ENCODE measurements at regions not wholly inside any gene's neighbourhood (a gene's known extent, or its start where the extent isn't known, plus 50 kb on each side); places are given as distances from the start of the nearest gene placed in this dataset.
"Not testable (repeated sequence)": the region's sequence is repeated elsewhere in the genome, so short reads cannot be mapped to it uniquely, and the experiment has no call there.

DNA sequence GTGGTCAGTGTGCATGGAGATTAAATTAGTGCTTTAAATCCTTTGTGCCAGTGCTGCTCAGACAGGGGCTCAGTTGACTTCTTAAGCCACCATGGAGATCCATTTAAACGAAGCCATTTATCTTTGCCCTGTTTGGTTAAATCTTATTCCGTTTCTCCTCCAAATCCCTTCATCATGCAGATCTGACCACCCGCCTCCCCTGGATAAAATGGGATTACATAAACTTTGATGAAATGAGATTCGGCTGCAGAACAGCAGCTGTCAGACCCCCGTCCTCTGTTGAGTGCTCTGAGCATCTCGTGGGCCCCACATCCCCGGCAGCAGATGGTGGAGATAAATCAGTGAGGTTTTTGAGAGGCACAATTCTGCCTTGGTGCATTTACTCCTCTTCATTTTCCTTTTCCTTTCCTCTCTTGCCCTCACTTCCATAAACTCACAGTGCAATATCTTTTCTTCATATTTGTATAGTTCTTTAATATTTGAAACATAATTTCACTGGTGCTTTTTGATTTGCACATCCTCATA lies 84.4 kb upstream of the TWIST2 start:
- DNase-seq: no peak

- no peak for DNase-seq
Measured at GRCh38 chr2:238765590-238765989, 82.3 kb upstream of the TWIST2 start.

- DNase-seq: no peak
Measured at GRCh38 chr2:238771218-238771617, 76.7 kb upstream of the TWIST2 start.

GRCh38 chr2:238771639-238772038 lies 76.2 kb upstream of the TWIST2 start:
- DNase-seq: no peak

GRCh38 chr2:238772635-238773297 lies 75.1 kb upstream of the TWIST2 start:
- DNase-seq: no peak

DNA sequence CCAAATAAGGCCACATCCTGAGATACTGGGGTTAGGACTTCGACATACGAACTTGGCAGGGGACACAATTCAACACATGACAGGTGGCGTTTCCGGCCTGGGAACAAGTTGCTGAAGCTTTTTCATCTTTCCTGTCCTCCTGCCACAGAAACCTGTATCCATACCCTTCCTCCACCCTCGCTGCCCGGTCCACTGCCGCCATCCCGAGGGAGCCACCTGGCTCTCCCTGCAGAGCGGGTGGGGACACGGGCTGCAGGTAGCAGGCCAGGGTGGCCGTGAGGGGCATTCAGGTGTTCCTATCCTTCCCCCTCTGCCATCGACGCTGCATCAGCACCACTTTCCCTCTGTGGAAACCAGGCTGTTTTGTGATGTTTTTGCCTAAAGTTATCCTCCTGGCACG lies 74.4 kb upstream of the TWIST2 start:
- no peak for DNase-seq

DNA sequence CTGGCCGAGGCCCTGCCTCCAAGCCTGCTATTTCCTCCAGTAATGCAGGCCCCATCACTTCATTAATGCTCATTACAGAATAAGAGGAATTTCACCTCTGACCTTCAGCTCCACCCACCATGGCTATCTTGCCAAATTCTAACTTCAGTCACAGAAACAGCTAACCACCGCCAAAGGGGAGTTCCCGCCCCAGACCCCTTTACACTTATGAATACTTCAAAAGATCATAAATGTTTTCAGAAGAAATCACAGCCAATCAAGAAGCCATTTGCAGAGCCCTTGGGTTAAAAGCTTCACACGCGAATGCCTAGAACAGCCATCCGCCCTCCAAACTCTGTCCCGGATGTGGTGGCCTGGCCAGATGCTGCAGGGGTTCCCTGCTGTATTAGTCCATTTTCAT lies 73.8 kb upstream of the TWIST2 start:
- no peak for DNase-seq

- DNase-seq: no peak
Measured at GRCh38 chr2:238774980-238775509, 72.8 kb upstream of the TWIST2 start.

GRCh38 chr2:238775591-238775990 lies 72.3 kb upstream of the TWIST2 start:
- DNase-seq: no peak

GRCh38 chr2:238776003-238776760 lies 71.7 kb upstream of the TWIST2 start:
- DNase-seq: no peak

- not testable (repeated sequence) for DNase-seq
Measured at GRCh38 chr2:238776761-238777046, 71.2 kb upstream of the TWIST2 start.

DNA sequence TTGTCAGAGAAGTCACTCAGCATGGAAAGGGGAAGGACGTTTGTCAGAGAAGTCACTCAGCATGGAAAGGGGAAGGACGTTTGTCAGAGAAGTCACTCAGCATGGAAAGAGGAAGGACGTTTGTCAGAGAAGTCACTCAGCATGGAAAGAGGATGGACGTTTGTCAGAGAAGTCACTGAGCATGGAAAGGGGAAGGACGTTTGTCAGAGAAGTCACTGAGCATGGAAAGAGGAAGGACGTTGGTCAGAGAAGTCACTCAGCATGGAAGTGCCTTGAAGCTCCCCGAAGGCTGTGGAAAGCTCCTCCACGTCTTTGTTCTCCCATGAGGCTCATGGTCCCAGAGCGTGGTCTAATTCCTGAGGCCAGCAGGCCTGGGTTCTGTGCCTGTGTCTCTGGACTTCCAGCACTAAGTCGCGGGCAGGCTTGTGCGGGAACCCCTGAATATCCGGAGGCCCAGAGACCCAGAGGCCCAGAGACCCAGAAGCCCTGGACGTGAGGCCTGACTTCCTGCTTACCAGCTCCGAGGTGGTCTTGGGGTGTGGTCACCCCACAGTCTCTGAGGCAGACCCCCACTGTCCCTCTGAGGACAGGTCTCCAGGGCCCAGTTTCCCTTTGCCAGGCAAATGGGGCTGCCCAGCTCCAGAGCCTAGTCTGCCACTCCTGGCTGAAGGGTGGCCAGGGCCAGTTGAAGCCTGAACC lies 70.4 kb upstream of the TWIST2 start:
- DNase-seq: no peak

GRCh38 chr2:238784671-238785527 lies 63.0 kb upstream of the TWIST2 start:
- DNase-seq: peak in 5 of 6 experiments; percentile 16 to 45 (median 28)

GRCh38 chr2:238785528-238785860 lies 62.4 kb upstream of the TWIST2 start:
- DNase-seq: no peak

DNA sequence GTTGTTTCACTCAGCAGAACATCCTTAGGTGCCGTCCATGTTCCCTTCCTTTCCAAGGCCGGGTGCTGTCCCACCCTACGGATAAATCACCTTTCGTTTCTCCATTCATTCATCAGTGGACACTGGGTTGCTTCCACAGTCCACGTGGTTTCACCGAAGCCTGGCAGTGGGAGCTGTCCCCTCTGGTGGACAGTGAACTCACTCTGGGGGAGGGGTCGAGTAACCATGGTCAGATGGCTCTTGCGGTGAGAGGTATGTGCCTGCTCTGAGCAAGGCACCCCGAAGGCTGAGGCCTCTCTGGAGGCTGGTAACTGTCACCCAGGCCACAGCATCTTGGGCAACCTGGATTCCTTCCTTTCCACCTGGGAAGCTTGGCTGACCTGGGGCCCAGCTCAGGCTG lies 61.5 kb upstream of the TWIST2 start:
- no peak for DNase-seq

- DNase-seq: no peak
Measured at GRCh38 chr2:238786792-238787490, 60.9 kb upstream of the TWIST2 start.

DNA sequence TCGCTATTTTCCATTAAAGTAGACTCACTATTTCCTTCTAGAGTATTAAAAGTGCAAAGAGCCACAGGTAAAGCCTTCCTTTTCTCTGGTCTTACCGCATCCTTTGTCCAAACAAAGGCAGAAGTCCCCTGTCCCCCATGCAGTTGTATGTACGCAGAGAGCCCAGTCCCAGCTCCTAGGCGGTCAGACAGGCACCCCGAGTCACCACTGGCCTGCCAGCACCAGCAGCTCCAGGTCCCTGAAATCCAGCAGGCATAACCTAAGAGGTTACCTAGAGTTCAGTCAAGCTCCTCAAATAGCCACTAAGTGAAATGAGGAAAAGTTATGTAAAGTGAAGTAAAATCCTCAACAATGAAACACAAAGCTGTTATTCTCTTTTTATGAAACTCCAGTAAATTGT lies 60.4 kb upstream of the TWIST2 start:
- no peak for DNase-seq

DNA sequence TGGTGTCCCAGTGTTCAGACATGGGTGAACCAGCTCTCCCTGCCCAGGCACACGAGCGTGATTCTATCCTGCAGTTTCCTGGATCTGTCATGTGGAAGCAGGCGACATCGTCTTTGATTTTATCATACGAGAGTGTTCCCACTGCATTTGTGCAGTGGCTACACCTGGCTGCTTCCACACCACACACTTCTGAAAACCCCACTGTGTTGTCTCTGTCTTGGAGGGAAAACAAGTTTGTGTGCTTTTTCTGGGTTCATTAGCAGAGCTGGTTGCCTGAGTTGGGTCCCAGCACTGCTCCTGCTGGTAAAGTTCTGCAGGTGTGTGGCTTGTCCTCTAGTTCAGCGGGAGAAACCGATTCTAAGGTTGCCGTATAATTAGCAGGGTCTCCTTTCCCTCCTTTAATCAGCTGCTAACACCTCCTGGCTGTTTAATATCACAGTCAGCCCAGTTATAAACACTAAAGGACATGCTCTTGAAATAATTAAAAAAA lies 58.5 kb upstream of the TWIST2 start:
- DNase-seq: no peak

GRCh38 chr2:238790126-238790832 lies 57.6 kb upstream of the TWIST2 start:
- DNase-seq: no peak

GRCh38 chr2:238790833-238791230 lies 57.1 kb upstream of the TWIST2 start:
- DNase-seq: no peak

DNA sequence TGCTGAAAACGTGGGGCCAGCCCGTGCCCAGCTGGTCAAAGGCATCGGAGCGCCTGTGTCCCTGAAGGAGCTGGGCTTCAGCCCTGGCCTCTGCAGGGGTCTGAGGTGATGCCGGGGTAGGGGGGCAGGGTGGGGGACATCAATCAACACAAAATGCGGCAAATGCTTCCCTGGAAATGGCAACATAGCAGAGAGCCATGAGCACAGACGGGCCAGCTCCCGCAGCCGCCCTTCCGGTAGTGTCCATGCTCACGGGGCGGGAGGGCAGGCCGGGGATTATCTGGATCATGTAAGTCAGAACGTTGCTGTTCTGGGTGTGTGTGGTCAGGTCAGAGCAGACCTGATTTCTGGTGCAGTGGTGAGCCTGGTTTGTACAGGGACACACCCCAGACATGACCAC lies 56.5 kb upstream of the TWIST2 start:
- DNase-seq: no peak
